ENCODE measurements at regions not wholly inside any gene's neighbourhood (a gene's known extent, or its start where the extent isn't known, plus 50 kb on each side); places are given as distances from the start of the nearest gene placed in this dataset.

- no peak overlapping the region for H3K9ac ChIP-seq (ENCODE audit: low read depth in 1 of 2, low read length in 2 of 2)
- DNase-seq (ENCODE audit: low spot score) = no peak
- 82% methylated on average over 12 of the region's 12 CpGs for whole genome bisulfite sequencing
Measured at GRCh38 chr2:42110641-42111322, 58.4 kb upstream of the EML4 start.

DNA sequence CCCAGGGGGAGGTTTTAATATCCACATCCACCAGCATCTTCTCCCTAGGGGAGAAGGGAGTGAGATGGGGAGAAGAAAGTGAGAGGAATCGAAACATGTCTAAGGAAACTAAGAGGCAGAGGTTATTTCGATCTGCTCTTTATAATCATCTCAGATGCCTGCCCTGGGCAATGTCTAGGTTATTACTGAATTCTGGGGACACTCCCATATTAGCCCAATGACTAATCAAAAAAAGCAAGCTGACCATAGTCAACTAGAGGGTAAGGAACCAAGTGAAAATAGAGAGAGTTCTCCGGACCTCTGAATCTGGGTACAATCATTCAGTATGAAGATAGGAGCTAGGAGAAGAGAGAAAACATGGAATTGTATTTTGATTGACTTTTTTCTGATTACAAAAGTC is 56.7 kb upstream of the EML4 start:
- H3K27me3 ChIP-seq (ENCODE audit: control insufficient read depth in 4 of 4, insufficient read depth in 4 of 4, low read length in 3 of 4) = no peaks in the 10 kb centered on the region
- H3K4me1 ChIP-seq (ENCODE audit: control insufficient read depth in 4 of 4, insufficient read depth in 4 of 4, low read length in 3 of 4) = peaks cover 6 to 21% (median 13%) of the 10 kb centered on the region in 4 donors
- TF ChIP-seq, protein P1, sequence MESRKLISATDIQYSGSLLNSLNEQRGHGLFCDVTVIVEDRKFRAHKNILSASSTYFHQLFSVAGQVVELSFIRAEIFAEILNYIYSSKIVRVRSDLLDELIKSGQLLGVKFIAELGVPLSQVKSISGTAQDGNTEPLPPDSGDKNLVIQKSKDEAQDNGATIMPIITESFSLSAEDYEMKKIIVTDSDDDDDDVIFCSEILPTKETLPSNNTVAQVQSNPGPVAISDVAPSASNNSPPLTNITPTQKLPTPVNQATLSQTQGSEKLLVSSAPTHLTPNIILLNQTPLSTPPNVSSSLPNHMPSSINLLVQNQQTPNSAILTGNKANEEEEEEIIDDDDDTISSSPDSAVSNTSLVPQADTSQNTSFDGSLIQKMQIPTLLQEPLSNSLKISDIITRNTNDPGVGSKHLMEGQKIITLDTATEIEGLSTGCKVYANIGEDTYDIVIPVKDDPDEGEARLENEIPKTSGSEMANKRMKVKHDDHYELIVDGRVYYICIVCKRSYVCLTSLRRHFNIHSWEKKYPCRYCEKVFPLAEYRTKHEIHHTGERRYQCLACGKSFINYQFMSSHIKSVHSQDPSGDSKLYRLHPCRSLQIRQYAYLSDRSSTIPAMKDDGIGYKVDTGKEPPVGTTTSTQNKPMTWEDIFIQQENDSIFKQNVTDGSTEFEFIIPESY (IDR thresholded peaks at IDR 0.05) = no peak
- DNase-seq (ENCODE audit: low spot score) = no peak
- no peak overlapping the region for H3K9ac ChIP-seq (ENCODE audit: low read depth in 1 of 2, low read length in 2 of 2)
- no peak overlapping the region for H3K4me3 ChIP-seq (ENCODE audit: low read depth in 1 of 3, low read length in 3 of 3)
- H3K9me3 ChIP-seq (ENCODE audit: control insufficient read depth in 4 of 4, low read length in 3 of 4) = no peaks in the 10 kb centered on the region
- H3K27ac ChIP-seq (ENCODE audit: low read depth in 1 of 2, low read length in 2 of 2) = no peak overlapping the region
- no peaks in the 10 kb centered on the region for H3K36me3 ChIP-seq (ENCODE audit: control insufficient read depth in 4 of 4, insufficient read depth in 3 of 4, low read depth in 1 of 4, low read length in 3 of 4)
- WGBS = 97% methylated on average over 3 of the region's 3 CpGs

More at GRCh38 chr2:42110641-42111322, 58.4 kb upstream of the EML4 start:
- Histone ChIP-seq H3K36me3 (ENCODE audit: control insufficient read depth in 4 of 4, insufficient read depth in 3 of 4, low read depth in 1 of 4, low read length in 3 of 4) (no peaks in the 10 kb centered on the region), H3K4me3 (ENCODE audit: low read depth in 1 of 3, low read length in 3 of 3) (no peak overlapping the region), H3K9me3 (ENCODE audit: control insufficient read depth in 4 of 4, low read length in 3 of 4) (no peaks in the 10 kb centered on the region), H3K27me3 (ENCODE audit: control insufficient read depth in 4 of 4, insufficient read depth in 4 of 4, low read length in 3 of 4) (no peaks in the 10 kb centered on the region), H3K4me1 (ENCODE audit: control insufficient read depth in 4 of 4, insufficient read depth in 4 of 4, low read length in 3 of 4) (peaks cover under 1 to 15% (median 7%) of the 10 kb centered on the region in 4 donors), H3K27ac (ENCODE audit: low read depth in 1 of 2, low read length in 2 of 2) (no peak overlapping the region)
- no peak for TF ChIP-seq ATF3 (IDR thresholded peaks at IDR 0.05)
- TF ChIP-seq NR2F2 (IDR thresholded peaks at IDR 0.05) = no peak
- TF ChIP-seq, protein P2, sequence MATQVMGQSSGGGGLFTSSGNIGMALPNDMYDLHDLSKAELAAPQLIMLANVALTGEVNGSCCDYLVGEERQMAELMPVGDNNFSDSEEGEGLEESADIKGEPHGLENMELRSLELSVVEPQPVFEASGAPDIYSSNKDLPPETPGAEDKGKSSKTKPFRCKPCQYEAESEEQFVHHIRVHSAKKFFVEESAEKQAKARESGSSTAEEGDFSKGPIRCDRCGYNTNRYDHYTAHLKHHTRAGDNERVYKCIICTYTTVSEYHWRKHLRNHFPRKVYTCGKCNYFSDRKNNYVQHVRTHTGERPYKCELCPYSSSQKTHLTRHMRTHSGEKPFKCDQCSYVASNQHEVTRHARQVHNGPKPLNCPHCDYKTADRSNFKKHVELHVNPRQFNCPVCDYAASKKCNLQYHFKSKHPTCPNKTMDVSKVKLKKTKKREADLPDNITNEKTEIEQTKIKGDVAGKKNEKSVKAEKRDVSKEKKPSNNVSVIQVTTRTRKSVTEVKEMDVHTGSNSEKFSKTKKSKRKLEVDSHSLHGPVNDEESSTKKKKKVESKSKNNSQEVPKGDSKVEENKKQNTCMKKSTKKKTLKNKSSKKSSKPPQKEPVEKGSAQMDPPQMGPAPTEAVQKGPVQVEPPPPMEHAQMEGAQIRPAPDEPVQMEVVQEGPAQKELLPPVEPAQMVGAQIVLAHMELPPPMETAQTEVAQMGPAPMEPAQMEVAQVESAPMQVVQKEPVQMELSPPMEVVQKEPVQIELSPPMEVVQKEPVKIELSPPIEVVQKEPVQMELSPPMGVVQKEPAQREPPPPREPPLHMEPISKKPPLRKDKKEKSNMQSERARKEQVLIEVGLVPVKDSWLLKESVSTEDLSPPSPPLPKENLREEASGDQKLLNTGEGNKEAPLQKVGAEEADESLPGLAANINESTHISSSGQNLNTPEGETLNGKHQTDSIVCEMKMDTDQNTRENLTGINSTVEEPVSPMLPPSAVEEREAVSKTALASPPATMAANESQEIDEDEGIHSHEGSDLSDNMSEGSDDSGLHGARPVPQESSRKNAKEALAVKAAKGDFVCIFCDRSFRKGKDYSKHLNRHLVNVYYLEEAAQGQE (IDR thresholded peaks at IDR 0.05) = no peak
- TF ChIP-seq SP1 (IDR thresholded peaks at IDR 0.05) = no peak

- no peak for DNase-seq (ENCODE audit: low spot score)
- Histone ChIP-seq H3K4me3 (ENCODE audit: low read depth in 1 of 3, low read length in 3 of 3) (no peak overlapping the region), H3K4me1 (ENCODE audit: control insufficient read depth in 4 of 4, insufficient read depth in 4 of 4, low read length in 3 of 4) (peaks cover 11 to 30% (median 21%) of the 10 kb centered on the region in 4 donors), H3K36me3 (ENCODE audit: control insufficient read depth in 4 of 4, insufficient read depth in 3 of 4, low read depth in 1 of 4, low read length in 3 of 4) (no peaks in the 10 kb centered on the region), H3K27ac (ENCODE audit: low read depth in 1 of 2, low read length in 2 of 2) (no peak overlapping the region), H3K9ac (ENCODE audit: low read depth in 1 of 2, low read length in 2 of 2) (no peak overlapping the region), H3K27me3 (ENCODE audit: control insufficient read depth in 4 of 4, insufficient read depth in 4 of 4, low read length in 3 of 4) (no peaks in the 10 kb centered on the region), H3K9me3 (ENCODE audit: control insufficient read depth in 4 of 4, low read length in 3 of 4) (no peaks in the 10 kb centered on the region)
- 87% methylated on average over 6 of the region's 6 CpGs for WGBS
- TF ChIP-seq FOXA1 (IDR thresholded peaks at IDR 0.05) = no peak
- TF ChIP-seq NR2F2 (IDR thresholded peaks at IDR 0.05) = no peak
- TF ChIP-seq, protein P2 (IDR thresholded peaks at IDR 0.05) = no peak
- TF ChIP-seq HNF4A (conservative IDR thresholded peaks at IDR 0.05) = no peak
- no peak for TF ChIP-seq RAD21 (IDR thresholded peaks at IDR 0.05)
- TF ChIP-seq, protein P3, sequence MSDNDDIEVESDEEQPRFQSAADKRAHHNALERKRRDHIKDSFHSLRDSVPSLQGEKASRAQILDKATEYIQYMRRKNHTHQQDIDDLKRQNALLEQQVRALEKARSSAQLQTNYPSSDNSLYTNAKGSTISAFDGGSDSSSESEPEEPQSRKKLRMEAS (IDR thresholded peaks at IDR 0.05) = no peak
- TF ChIP-seq JUND (IDR thresholded peaks at IDR 0.05) = no peak
- no peak for TF ChIP-seq GABPA (IDR thresholded peaks at IDR 0.05 in 1 of 2, conservative IDR thresholded peaks at IDR 0.05 in 1 of 2)
- no peak for TF ChIP-seq YY1 (IDR thresholded peaks at IDR 0.05)
- no peak for TF ChIP-seq FOXA2 (IDR thresholded peaks at IDR 0.05)
- TF ChIP-seq SP1 (IDR thresholded peaks at IDR 0.05) = no peak
- no peak for TF ChIP-seq ATF3 (IDR thresholded peaks at IDR 0.05)
- TF ChIP-seq, protein P4, sequence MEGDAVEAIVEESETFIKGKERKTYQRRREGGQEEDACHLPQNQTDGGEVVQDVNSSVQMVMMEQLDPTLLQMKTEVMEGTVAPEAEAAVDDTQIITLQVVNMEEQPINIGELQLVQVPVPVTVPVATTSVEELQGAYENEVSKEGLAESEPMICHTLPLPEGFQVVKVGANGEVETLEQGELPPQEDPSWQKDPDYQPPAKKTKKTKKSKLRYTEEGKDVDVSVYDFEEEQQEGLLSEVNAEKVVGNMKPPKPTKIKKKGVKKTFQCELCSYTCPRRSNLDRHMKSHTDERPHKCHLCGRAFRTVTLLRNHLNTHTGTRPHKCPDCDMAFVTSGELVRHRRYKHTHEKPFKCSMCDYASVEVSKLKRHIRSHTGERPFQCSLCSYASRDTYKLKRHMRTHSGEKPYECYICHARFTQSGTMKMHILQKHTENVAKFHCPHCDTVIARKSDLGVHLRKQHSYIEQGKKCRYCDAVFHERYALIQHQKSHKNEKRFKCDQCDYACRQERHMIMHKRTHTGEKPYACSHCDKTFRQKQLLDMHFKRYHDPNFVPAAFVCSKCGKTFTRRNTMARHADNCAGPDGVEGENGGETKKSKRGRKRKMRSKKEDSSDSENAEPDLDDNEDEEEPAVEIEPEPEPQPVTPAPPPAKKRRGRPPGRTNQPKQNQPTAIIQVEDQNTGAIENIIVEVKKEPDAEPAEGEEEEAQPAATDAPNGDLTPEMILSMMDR (IDR thresholded peaks at IDR 0.05; ENCODE audit: low read depth, low read length, missing input control) = no peak
Measured at GRCh38 chr2:42113452-42113851, 55.7 kb upstream of the EML4 start.

All from liver (tissue), 8 donors.